ENCODE measurements at regions not wholly inside any gene's neighbourhood (a gene's known extent, or its start where the extent isn't known, plus 50 kb on each side); places are given as distances from the start of the nearest gene placed in this dataset.
"Not testable (repeated sequence)": the region's sequence is repeated elsewhere in the genome, so short reads cannot be mapped to it uniquely, and the experiment has no call there.

- DNase-seq, result no peak
Observed at GRCh38 chr21:15204140-15204969, 139.6 kb upstream of the NRIP1 start.

- DNase-seq, result no peak
Observed at GRCh38 chr21:15204970-15205286, 140.1 kb upstream of the NRIP1 start.

- DNase-seq, result no peak
Observed at GRCh38 chr21:15206514-15206913, 141.7 kb upstream of the NRIP1 start.

GRCh38 chr21:15207231-15207630 is 142.4 kb upstream of the NRIP1 start:
- DNase-seq, result no peak

- no peak for DNase-seq
Observed at GRCh38 chr21:15207635-15208370, 143.0 kb upstream of the NRIP1 start.

GRCh38 chr21:15208786-15209185 is 144.0 kb upstream of the NRIP1 start:
- no peak for DNase-seq

GRCh38 chr21:15209224-15209623 is 144.4 kb upstream of the NRIP1 start:
- DNase-seq, result no peak

GRCh38 chr21:15210235-15210678 is 145.5 kb upstream of the NRIP1 start:
- DNase-seq, result no peak

GRCh38 chr21:15211491-15212133 is 146.8 kb upstream of the NRIP1 start:
- DNase-seq, result no peak

GRCh38 chr21:15212206-15212605 is 147.4 kb upstream of the NRIP1 start:
- no peak for DNase-seq

- DNase-seq, result not testable (repeated sequence)
Observed at GRCh38 chr21:15218476-15218875, 153.7 kb upstream of the NRIP1 start.

- no peak for DNase-seq
Observed at GRCh38 chr21:15219039-15219438, 154.2 kb upstream of the NRIP1 start.

GRCh38 chr21:15219894-15220293 is 155.1 kb upstream of the NRIP1 start:
- no peak for DNase-seq

- DNase-seq, result no peak
Observed at GRCh38 chr21:15221799-15222386, 157.1 kb upstream of the NRIP1 start.

- DNase-seq, result no peak
Observed at GRCh38 chr21:15222707-15223106, 157.9 kb upstream of the NRIP1 start.

GRCh38 chr21:15224346-15225086 is 159.7 kb upstream of the NRIP1 start:
- DNase-seq, result no peak

- DNase-seq, result no peak
Observed at GRCh38 chr21:15227919-15228318, 163.1 kb upstream of the NRIP1 start.

GRCh38 chr21:15229390-15229789 is 164.6 kb upstream of the NRIP1 start:
- DNase-seq, result no peak

GRCh38 chr21:15233611-15234010 is 168.8 kb upstream of the NRIP1 start:
- no peak for DNase-seq

- DNase-seq, result no peak
Observed at GRCh38 chr21:15236111-15236510, 171.3 kb upstream of the NRIP1 start.

- DNase-seq, result no peak
Observed at GRCh38 chr21:15240848-15241247, 176.0 kb upstream of the NRIP1 start.

GRCh38 chr21:15241997-15242736 is 177.4 kb upstream of the NRIP1 start:
- DNase-seq, result no peak
